A673 (cell line): ENCODE measurements at regions not wholly inside any gene's neighbourhood (a gene's known extent, or its start where the extent isn't known, plus 50 kb on each side); places are given as distances from the start of the nearest gene placed in this dataset.
A peak's percentile ranks its signal among the peaks of the same experiment; 100 is the strongest.
"Not testable (repeated sequence)": the region's sequence is repeated elsewhere in the genome, so short reads cannot be mapped to it uniquely, and the experiment has no call there.

Source experiments
- BruUV-seq: library from RNA; stranded (reverse); fragments of 400-500 nt; replicated peaks from 2 replicates; lab custom pipeline; 2021; lab: Mats Ljungman, UMichigan
- CTCF ChIA-PET: fragments of 300-600 bp; sonication (Branson Sonifier 250); formaldehyde crosslinking; loops from one replicate; lab custom pipeline; 2022; ENCODE audit warnings: antibody characterized with exemption; lab: Charles Lee
- POLR2A ChIA-PET: fragments of 300-600 bp; sonication (Branson Sonifier 250); formaldehyde crosslinking; loops from one replicate; lab custom pipeline; 2022; ENCODE audit warnings: antibody characterized with exemption; ENCODE audit not compliant: low non-redundant PET; lab: Charles Lee
- DNase-seq: peaks from one replicate; pipeline ENCODE4 v3.0.0-alpha.2; 2015; ENCODE audit warnings: low spot score
- H3K27ac ChIP-seq: fragments of 200-600 bp; sonication (generic); 2 replicates; pipeline ENCODE4 v1.5.1; 2016; ENCODE audit warnings: mixed run types, low read depth, mild to moderate bottlenecking, mixed read lengths, antibody characterized with exemption, low read length; ENCODE audit not compliant: poor library complexity, severe bottlenecking
- H3K27me3 ChIP-seq: fragments of 200-600 bp; sonication (generic); replicated peaks from 2 replicates; pipeline ENCODE4 v1.6.1; 2017; ENCODE audit warnings: mixed run types, low read depth, mild to moderate bottlenecking, mixed read lengths, antibody characterized with exemption, low read length; ENCODE audit not compliant: insufficient read depth, poor library complexity
- H3K36me3 ChIP-seq: fragments of 200-600 bp; sonication (generic); 2 replicates; pipeline ENCODE4 v1.6.1; 2016; ENCODE audit warnings: mixed run types, mild to moderate bottlenecking, mixed read lengths, antibody characterized with exemption, low read length; ENCODE audit not compliant: insufficient read depth, poor library complexity, severe bottlenecking
- H3K4me1 ChIP-seq: fragments of 200-600 bp; sonication (generic); 2 replicates; pipeline ENCODE4 v1.6.1; 2017; ENCODE audit warnings: mixed run types, mild to moderate bottlenecking, mixed read lengths, antibody characterized with exemption, low read length; ENCODE audit not compliant: insufficient read depth, poor library complexity, severe bottlenecking
- H3K4me3 ChIP-seq: fragments of 200-600 bp; sonication (generic); 2 replicates; pipeline ENCODE4 v1.5.1; 2016; ENCODE audit warnings: low read depth, mixed run types, mild to moderate bottlenecking, mixed read lengths, low read length; ENCODE audit not compliant: poor library complexity, severe bottlenecking
- H3K9me3 ChIP-seq: fragments of 200-600 bp; sonication (generic); 2 replicates; pipeline ENCODE4 v1.6.1; 2016; ENCODE audit warnings: mixed run types, low read depth, mild to moderate bottlenecking, mixed read lengths, antibody characterized with exemption, low read length; ENCODE audit not compliant: poor library complexity, severe bottlenecking
- CTCF ChIP-seq: fragments of 300-800, 200-600 bp; sonication (generic); conservative IDR thresholded peaks from 2 replicates; pipeline ENCODE4 v1.5.1; 2017; ENCODE audit warnings: low read depth, mild to moderate bottlenecking, antibody characterized with exemption, low read length, moderate library complexity, mixed read lengths
- intact Hi-C: fragments of 100-400 bp; cut with micrococcal nuclease; formaldehyde crosslinking; loops from one replicate; pipeline ENCODE4 v1.10.0; 2022; ENCODE audit not compliant: unreplicated experiment

GRCh38 chr15:20204177-20204866 is 337.3 kb downstream of the GOLGA6L6 start:
- BruUV-seq, POLR2A ChIA-PET, H3K27ac ChIP-seq, intact Hi-C loops, CTCF ChIA-PET, H3K36me3 ChIP-seq, H3K4me3 ChIP-seq, H3K4me1 ChIP-seq, H3K27me3 ChIP-seq, DNase-seq: not testable (repeated sequence)
- peaks cover 15% of the 10 kb centered on the region for H3K9me3 ChIP-seq

GRCh38 chr15:20203649-20204150 is 337.9 kb downstream of the GOLGA6L6 start:
- POLR2A ChIA-PET, H3K27ac ChIP-seq, H3K4me1 ChIP-seq, BruUV-seq, H3K36me3 ChIP-seq, CTCF ChIA-PET, DNase-seq, H3K27me3 ChIP-seq, intact Hi-C loops, H3K4me3 ChIP-seq: not testable (repeated sequence)
- H3K9me3 ChIP-seq = peaks cover 15% of the 10 kb centered on the region

- H3K27ac ChIP-seq, H3K9me3 ChIP-seq, DNase-seq, H3K4me1 ChIP-seq, CTCF ChIA-PET, POLR2A ChIA-PET, intact Hi-C loops, H3K4me3 ChIP-seq, BruUV-seq, H3K36me3 ChIP-seq, H3K27me3 ChIP-seq: not testable (repeated sequence)
- peak; percentile 20; the same call in 1 of the 2 replicates for TF ChIP-seq CTCF
Measured at GRCh38 chr15:20194591-20195198, 346.9 kb downstream of the GOLGA6L6 start.

GRCh38 chr15:20192982-20193929 is 348.3 kb downstream of the GOLGA6L6 start:
- POLR2A ChIA-PET, BruUV-seq, H3K27ac ChIP-seq, H3K4me1 ChIP-seq, H3K9me3 ChIP-seq, intact Hi-C loops, H3K4me3 ChIP-seq, H3K36me3 ChIP-seq, CTCF ChIA-PET, H3K27me3 ChIP-seq: not testable (repeated sequence)
- DNase-seq = peak; percentile 1
- 0 out of 2 replicates have a peak, but pooled peaks have one; percentile 23 for TF ChIP-seq CTCF

- H3K4me3 ChIP-seq, intact Hi-C loops, H3K27me3 ChIP-seq, CTCF ChIA-PET, H3K27ac ChIP-seq, H3K9me3 ChIP-seq, POLR2A ChIA-PET, H3K4me1 ChIP-seq, BruUV-seq, DNase-seq, H3K36me3 ChIP-seq: not testable (repeated sequence)
Measured at GRCh38 chr15:20191508-20192125, 350.0 kb downstream of the GOLGA6L6 start.
